22Rv1 (cell line): ENCODE measurements at regions not wholly inside any gene's neighbourhood (a gene's known extent, or its start where the extent isn't known, plus 50 kb on each side); places are given as distances from the start of the nearest gene placed in this dataset.

Experiments used
- ZFX ChIP-seq: fragments of 450-650 bp; IDR thresholded peaks from 2 replicates; pipeline ENCODE4 v1.6.1; 2017; ENCODE audit warnings: antibody characterized with exemption, borderline replicate concordance
- TF ChIP-seq, protein P1 (sequence below): fragments of 450-650 bp; IDR thresholded peaks from 2 replicates; pipeline ENCODE4 v1.5.1; 2017; ENCODE audit warnings: mild to moderate bottlenecking

DNA sequence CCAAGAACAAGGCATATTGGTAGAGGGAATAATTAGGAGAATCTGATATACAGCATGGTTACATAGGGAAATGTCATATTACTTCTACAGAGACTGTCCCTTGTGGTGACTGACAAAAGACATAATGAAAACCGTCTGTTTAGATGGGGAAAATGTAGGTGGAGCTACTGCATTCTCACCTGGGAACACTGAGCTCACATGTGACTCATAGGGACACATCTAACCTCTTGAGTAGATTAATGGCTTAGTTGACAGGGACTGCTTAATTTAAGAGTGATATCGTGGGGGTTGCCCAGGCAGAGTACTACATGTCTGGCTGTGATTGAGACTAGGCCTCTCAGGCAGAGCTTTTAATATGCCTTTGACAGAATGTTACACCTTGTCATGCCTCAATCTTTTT, 235.3 kb upstream of the ZFP64 start:
- TF ChIP-seq, protein P1, sequence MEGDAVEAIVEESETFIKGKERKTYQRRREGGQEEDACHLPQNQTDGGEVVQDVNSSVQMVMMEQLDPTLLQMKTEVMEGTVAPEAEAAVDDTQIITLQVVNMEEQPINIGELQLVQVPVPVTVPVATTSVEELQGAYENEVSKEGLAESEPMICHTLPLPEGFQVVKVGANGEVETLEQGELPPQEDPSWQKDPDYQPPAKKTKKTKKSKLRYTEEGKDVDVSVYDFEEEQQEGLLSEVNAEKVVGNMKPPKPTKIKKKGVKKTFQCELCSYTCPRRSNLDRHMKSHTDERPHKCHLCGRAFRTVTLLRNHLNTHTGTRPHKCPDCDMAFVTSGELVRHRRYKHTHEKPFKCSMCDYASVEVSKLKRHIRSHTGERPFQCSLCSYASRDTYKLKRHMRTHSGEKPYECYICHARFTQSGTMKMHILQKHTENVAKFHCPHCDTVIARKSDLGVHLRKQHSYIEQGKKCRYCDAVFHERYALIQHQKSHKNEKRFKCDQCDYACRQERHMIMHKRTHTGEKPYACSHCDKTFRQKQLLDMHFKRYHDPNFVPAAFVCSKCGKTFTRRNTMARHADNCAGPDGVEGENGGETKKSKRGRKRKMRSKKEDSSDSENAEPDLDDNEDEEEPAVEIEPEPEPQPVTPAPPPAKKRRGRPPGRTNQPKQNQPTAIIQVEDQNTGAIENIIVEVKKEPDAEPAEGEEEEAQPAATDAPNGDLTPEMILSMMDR: no peak
- no peak for TF ChIP-seq ZFX
